Body of pancreas (tissue), 4 donors: ENCODE measurements at regions not wholly inside any gene's neighbourhood (a gene's known extent, or its start where the extent isn't known, plus 50 kb on each side); places are given as distances from the start of the nearest gene placed in this dataset.

Source experiments
- ATAC-seq: fragments of 150-250 bp; one replicate; pipeline ENCODE4 v1.9.1; 2016
- DNase-seq, 4 donors: peaks; one replicate each; pipeline ENCODE4 v3.0.0-alpha.2; 2019
- H3K27ac ChIP-seq, 4 donors: fragments of 200-600 bp; sonication (generic); 1 replicate in 3 of 4; 2 replicates in 1 of 4; pipeline versions ENCODE4 v1.5.1 to v1.6.1; 2016 to 2019; ENCODE audit warnings: mild to moderate bottlenecking in 1 of 4, mixed read lengths in 1 of 4, moderate library complexity in 1 of 4
- H3K27me3 ChIP-seq, 2 donors: fragments of 200-600 bp; sonication (generic); one replicate each; pipeline ENCODE4 v1.6.0; 2016; ENCODE audit warnings: mild to moderate bottlenecking in 1 of 2
- H3K36me3 ChIP-seq, 2 donors: fragments of 200-600 bp; sonication (generic); replicated peaks in 1 of 2; 2 replicates each; pipeline ENCODE4 v1.5.1; 2016; ENCODE audit warnings: low read depth in 2 of 2; ENCODE audit not compliant: insufficient read depth in 1 of 2
- H3K4me1 ChIP-seq: fragments of 200-600 bp; sonication (generic); one replicate; pipeline ENCODE4 v1.6.0; 2016
- H3K4me3 ChIP-seq, 2 donors: fragments of 200-600 bp; sonication (generic); 1 replicate in 1 of 2; 2 replicates in 1 of 2; pipeline ENCODE4 v1.5.1; 2016 to 2019
- H3K9me3 ChIP-seq, 3 donors: fragments of 200-600 bp; sonication (generic); 1 replicate in 2 of 3; 2 replicates in 1 of 3; pipeline ENCODE4 v1.5.1; 2016
- CTCF ChIP-seq, 7 experiments: fragments of 450-650 bp in 4 of 7; fragments of 200-600 bp in 3 of 7; sonication (generic) in 3 of 7; IDR thresholded peaks; one replicate each; pipeline ENCODE4 v1.5.1; 2016 to 2019; ENCODE audit warnings: antibody characterized with exemption in 7 of 7
- POLR2A ChIP-seq, 3 donors: fragments of 450-650 bp; IDR thresholded peaks; one replicate each; pipeline ENCODE4 v1.6.1; 2016; ENCODE audit warnings: antibody characterized with exemption in 3 of 3, mild to moderate bottlenecking in 2 of 3
- WGBS, 2 donors: methylation state at CpG; one replicate each; pipeline ENCODE4 v1.1.5; 2017; 5-methylcytosine and 5-hydroxymethylcytosine counted together
- intact Hi-C: fragments of 100-400 bp; cut with DNase I; formaldehyde crosslinking; loops from one replicate; pipeline ENCODE4 v1.15.1; 2023

GRCh38 chr3:5427021-5427420 is 239.5 kb downstream of the EDEM1 start:
- TF ChIP-seq POLR2A (IDR thresholded peaks at IDR 0.05): no peak
- no peak for TF ChIP-seq CTCF (IDR thresholded peaks at IDR 0.05)
- H3K27me3 ChIP-seq: no peaks in the 10 kb centered on the region
- WGBS, 2 donors: 78 to 82% methylated on average over 6 of the region's 6 CpGs
- ATAC-seq: no peak
- H3K9me3 ChIP-seq: no peaks in the 10 kb centered on the region
- no peaks in the 10 kb centered on the region for H3K36me3 ChIP-seq
- H3K4me3 ChIP-seq: no peak overlapping the region
- intact Hi-C loops: no loop called here
- H3K4me1 ChIP-seq: no peaks in the 10 kb centered on the region
- no peak for DNase-seq
- no peak overlapping the region for H3K27ac ChIP-seq

GRCh38 chr3:5427938-5428337 is 240.4 kb downstream of the EDEM1 start:
- Histone ChIP-seq H3K36me3 (no peaks in the 10 kb centered on the region), H3K4me3 (no peak overlapping the region), H3K27ac (no peak overlapping the region), H3K27me3 (no peaks in the 10 kb centered on the region), H3K4me1 (no peaks in the 10 kb centered on the region), H3K9me3 (no peaks in the 10 kb centered on the region)
- WGBS, 2 donors: 71 to 78% methylated on average over 3 of the region's 3 CpGs
- intact Hi-C loops: no loop called here
- TF ChIP-seq POLR2A (IDR thresholded peaks at IDR 0.05): no peak
- no peak for TF ChIP-seq CTCF (IDR thresholded peaks at IDR 0.05)
- ATAC-seq: no peak
- DNase-seq: no peak

GRCh38 chr3:5428607-5429516 is 241.4 kb downstream of the EDEM1 start:
- ATAC-seq (no peak), DNase-seq (no peak)
- H3K4me1 ChIP-seq: no peaks in the 10 kb centered on the region
- no peaks in the 10 kb centered on the region for H3K27me3 ChIP-seq
- H3K4me3 ChIP-seq: no peak overlapping the region
- 27 to 32% methylated on average over 9 to 10 of the region's 10 CpGs for WGBS, 2 donors
- H3K9me3 ChIP-seq: no peaks in the 10 kb centered on the region
- intact Hi-C loops: no loop called here
- TF ChIP-seq POLR2A (IDR thresholded peaks at IDR 0.05) (no peak), CTCF (IDR thresholded peaks at IDR 0.05) (no peak)
- H3K27ac ChIP-seq: no peak overlapping the region
- no peaks in the 10 kb centered on the region for H3K36me3 ChIP-seq

GRCh38 chr3:5429517-5429890 is 242.0 kb downstream of the EDEM1 start:
- H3K9me3 ChIP-seq: no peaks in the 10 kb centered on the region
- ATAC-seq (no peak), DNase-seq (no peak)
- no peaks in the 10 kb centered on the region for H3K27me3 ChIP-seq
- no peaks in the 10 kb centered on the region for H3K36me3 ChIP-seq
- TF ChIP-seq CTCF (IDR thresholded peaks at IDR 0.05) (no peak), POLR2A (IDR thresholded peaks at IDR 0.05) (no peak)
- H3K4me3 ChIP-seq: no peak overlapping the region
- no peak overlapping the region for H3K27ac ChIP-seq
- H3K4me1 ChIP-seq: no peaks in the 10 kb centered on the region
- intact Hi-C loops: no loop called here

GRCh38 chr3:5430701-5431100 is 243.2 kb downstream of the EDEM1 start:
- H3K4me3 ChIP-seq: no peak overlapping the region
- intact Hi-C loops: no loop called here
- 88 to 90% methylated on average over 1 of the region's 1 CpG for WGBS, 2 donors
- no peak for TF ChIP-seq CTCF (IDR thresholded peaks at IDR 0.05)
- TF ChIP-seq POLR2A (IDR thresholded peaks at IDR 0.05): no peak
- DNase-seq: no peak
- no peaks in the 10 kb centered on the region for H3K27me3 ChIP-seq
- no peaks in the 10 kb centered on the region for H3K4me1 ChIP-seq
- H3K27ac ChIP-seq: no peak overlapping the region
- H3K36me3 ChIP-seq: no peaks in the 10 kb centered on the region
- no peak for ATAC-seq
- no peaks in the 10 kb centered on the region for H3K9me3 ChIP-seq
